Panc1 (cell line): ENCODE measurements at regions not wholly inside any gene's neighbourhood (a gene's known extent, or its start where the extent isn't known, plus 50 kb on each side); places are given as distances from the start of the nearest gene placed in this dataset.

Experiments used
- ATAC-seq: fragments of 200-7000 bp; cut with Tn5 transposase; 2 replicates; pipeline ENCODE4 v1.9.1; 2020; ENCODE audit warnings: mild to moderate bottlenecking, moderate library complexity
- BruUV-seq: library from RNA; stranded (reverse); fragments of 400-500 nt; replicated peaks from 2 replicates; lab custom pipeline; 2021; lab: Mats Ljungman, UMichigan
- CTCF ChIA-PET: fragments of 300-600 bp; sonication (Branson Sonifier 250); formaldehyde crosslinking; loops from one replicate; lab custom pipeline; 2022; ENCODE audit warnings: antibody characterized with exemption; lab: Charles Lee
- POLR2A ChIA-PET: fragments of 300-600 bp; sonication (Branson Sonifier 250); formaldehyde crosslinking; loops from one replicate; lab custom pipeline; 2022; ENCODE audit warnings: antibody characterized with exemption; lab: Charles Lee
- DNase-seq: peaks from one replicate; pipeline ENCODE4 v3.0.0-alpha.2; 2010; ENCODE audit warnings: low read depth, low spot score
- H3K27ac ChIP-seq: 2 replicates; pipeline ENCODE4 v1.5.1; 2011; ENCODE audit warnings: mild to moderate bottlenecking, low read length, inconsistent platforms
- H3K27me3 ChIP-seq: fragments of 200-500 bp; sonication (Bioruptor generic); 2 replicates; pipeline ENCODE4 v1.6.0; 2014; ENCODE audit warnings: low read length, inconsistent platforms; ENCODE audit not compliant: control insufficient read depth, insufficient read depth
- H3K36me3 ChIP-seq: fragments of 200-500 bp; sonication (Bioruptor generic); 2 replicates; pipeline ENCODE4 v1.5.1; 2014; ENCODE audit warnings: inconsistent platforms, mild to moderate bottlenecking, low read length, moderate library complexity; ENCODE audit not compliant: control insufficient read depth, insufficient read depth
- H3K4me1 ChIP-seq: 2 replicates; pipeline ENCODE4 v1.5.1; 2011; ENCODE audit warnings: inconsistent platforms, mild to moderate bottlenecking, low read length, moderate library complexity; ENCODE audit not compliant: control insufficient read depth, insufficient read depth
- H3K4me3 ChIP-seq, 2 experiments: 2 replicates each; pipeline ENCODE4 v1.5.1; 2011 to 2012; ENCODE audit warnings: low read depth in 2 of 2, low read length in 2 of 2, mild to moderate bottlenecking in 2 of 2, inconsistent platforms in 1 of 2, moderate library complexity in 1 of 2
- H3K9me3 ChIP-seq: fragments of 200-500 bp; sonication (Bioruptor generic); 2 replicates; pipeline ENCODE4 v1.5.1; 2014; ENCODE audit warnings: low read depth, mild to moderate bottlenecking, inconsistent platforms, low read length, moderate library complexity; ENCODE audit not compliant: control insufficient read depth, insufficient read depth
- POLR2AphosphoS5 ChIP-seq: IDR thresholded peaks from 2 replicates; pipeline ENCODE4 v1.6.1; 2012; ENCODE audit warnings: mild to moderate bottlenecking, low read depth, low read length, moderate library complexity
- SIN3A ChIP-seq: IDR thresholded peaks from 2 replicates; pipeline ENCODE4 v1.6.1; 2012; ENCODE audit warnings: low read depth, mild to moderate bottlenecking, low read length, moderate library complexity, borderline replicate concordance; ENCODE audit not compliant: insufficient read depth
- TCF7L2 ChIP-seq: IDR thresholded peaks from 2 replicates; pipeline ENCODE4 v1.6.1; 2011; ENCODE audit warnings: mild to moderate bottlenecking, low read depth, low read length, inconsistent platforms
- in situ Hi-C: cut with HindIII; loops from 2 replicates; pipeline ENCODE4 v1.10.0; 2016; ENCODE audit warnings: low sequenced_read_pairs, low pct_unique_long_range_greater_than_20kb
- intact Hi-C: fragments of 100-400 bp; cut with micrococcal nuclease; formaldehyde crosslinking; loops from one replicate; pipeline ENCODE4 v1.10.0; 2022; ENCODE audit not compliant: unreplicated experiment
- TF ChIP-seq, protein P1 (sequence below), 2 experiments: IDR thresholded peaks; 2 replicates each; pipeline ENCODE4 v1.6.1; 2011 to 2012; ENCODE audit warnings: low read depth in 2 of 2, control low read depth in 1 of 2, low read length in 1 of 2, mild to moderate bottlenecking in 1 of 2, moderate library complexity in 1 of 2; ENCODE audit not compliant: insufficient read depth in 1 of 2
- TF ChIP-seq, protein P2 (sequence below): fragments of 450-650 bp; IDR thresholded peaks from 2 replicates; pipeline ENCODE4 v1.5.1; 2017; ENCODE audit warnings: mild to moderate bottlenecking

DNA sequence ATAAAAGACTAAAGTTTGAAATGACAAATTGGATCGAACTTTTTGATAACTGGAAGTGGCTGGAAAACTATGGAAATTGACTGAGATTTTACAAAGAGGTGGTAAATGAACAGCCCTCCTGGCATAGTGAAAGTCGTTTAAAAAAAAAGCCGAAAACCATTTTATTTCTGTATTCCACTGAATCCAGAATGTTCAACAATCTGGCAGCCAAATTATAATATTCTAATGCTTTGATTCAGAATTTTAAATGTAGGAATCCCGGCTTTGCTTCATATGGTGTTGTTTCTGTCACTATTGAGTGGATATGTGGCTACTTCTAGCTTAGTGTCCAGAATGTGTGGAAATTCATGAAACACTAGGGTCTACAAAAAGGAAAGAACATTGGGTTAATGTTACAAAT lies 208.9 kb upstream of the DCBLD2 start:
- TF ChIP-seq TCF7L2 (no peak), SIN3A (no peak)
- TF ChIP-seq, protein P1, sequence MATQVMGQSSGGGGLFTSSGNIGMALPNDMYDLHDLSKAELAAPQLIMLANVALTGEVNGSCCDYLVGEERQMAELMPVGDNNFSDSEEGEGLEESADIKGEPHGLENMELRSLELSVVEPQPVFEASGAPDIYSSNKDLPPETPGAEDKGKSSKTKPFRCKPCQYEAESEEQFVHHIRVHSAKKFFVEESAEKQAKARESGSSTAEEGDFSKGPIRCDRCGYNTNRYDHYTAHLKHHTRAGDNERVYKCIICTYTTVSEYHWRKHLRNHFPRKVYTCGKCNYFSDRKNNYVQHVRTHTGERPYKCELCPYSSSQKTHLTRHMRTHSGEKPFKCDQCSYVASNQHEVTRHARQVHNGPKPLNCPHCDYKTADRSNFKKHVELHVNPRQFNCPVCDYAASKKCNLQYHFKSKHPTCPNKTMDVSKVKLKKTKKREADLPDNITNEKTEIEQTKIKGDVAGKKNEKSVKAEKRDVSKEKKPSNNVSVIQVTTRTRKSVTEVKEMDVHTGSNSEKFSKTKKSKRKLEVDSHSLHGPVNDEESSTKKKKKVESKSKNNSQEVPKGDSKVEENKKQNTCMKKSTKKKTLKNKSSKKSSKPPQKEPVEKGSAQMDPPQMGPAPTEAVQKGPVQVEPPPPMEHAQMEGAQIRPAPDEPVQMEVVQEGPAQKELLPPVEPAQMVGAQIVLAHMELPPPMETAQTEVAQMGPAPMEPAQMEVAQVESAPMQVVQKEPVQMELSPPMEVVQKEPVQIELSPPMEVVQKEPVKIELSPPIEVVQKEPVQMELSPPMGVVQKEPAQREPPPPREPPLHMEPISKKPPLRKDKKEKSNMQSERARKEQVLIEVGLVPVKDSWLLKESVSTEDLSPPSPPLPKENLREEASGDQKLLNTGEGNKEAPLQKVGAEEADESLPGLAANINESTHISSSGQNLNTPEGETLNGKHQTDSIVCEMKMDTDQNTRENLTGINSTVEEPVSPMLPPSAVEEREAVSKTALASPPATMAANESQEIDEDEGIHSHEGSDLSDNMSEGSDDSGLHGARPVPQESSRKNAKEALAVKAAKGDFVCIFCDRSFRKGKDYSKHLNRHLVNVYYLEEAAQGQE (IDR thresholded peaks at IDR 0.05; ENCODE audit: insufficient read depth in 1 of 2, low read depth in 2 of 2, low read length in 1 of 2): no peak
- BruUV-seq: no TSS peak
- no peak for ATAC-seq
- no peak overlapping the region for H3K4me3 ChIP-seq
- CTCF ChIA-PET: no interaction called here
- H3K36me3 ChIP-seq: no peaks in the 10 kb centered on the region
- in situ Hi-C loops (no loop called here), intact Hi-C loops (no loop called here)
- H3K9me3 ChIP-seq: no peaks in the 10 kb centered on the region
- POLR2A ChIA-PET: no interaction called here
- no peak for DNase-seq
- H3K4me1 ChIP-seq: no peaks in the 10 kb centered on the region
- no peaks in the 10 kb centered on the region for H3K27me3 ChIP-seq
- no peak overlapping the region for H3K27ac ChIP-seq

DNA sequence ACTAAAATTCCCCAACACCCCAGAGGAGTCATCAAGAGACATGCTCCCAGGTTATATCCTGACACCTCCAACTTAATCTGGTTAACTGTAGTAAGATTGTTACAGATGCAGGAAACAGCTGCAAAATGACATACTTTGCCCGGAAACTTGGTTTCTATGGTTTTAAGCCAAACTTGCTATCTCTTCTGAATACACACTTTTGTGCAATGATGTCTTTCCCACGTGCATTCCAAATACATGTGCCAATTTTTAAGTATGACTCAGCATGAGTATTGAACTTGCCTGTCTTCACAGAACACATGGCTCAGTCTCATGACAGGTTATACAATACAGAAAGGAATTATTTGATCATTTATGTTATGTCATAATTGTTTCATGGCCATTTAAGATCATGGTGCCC lies 207.0 kb upstream of the DCBLD2 start:
- H3K27me3 ChIP-seq: no peaks in the 10 kb centered on the region
- no TSS peak for BruUV-seq
- intact Hi-C loops (no loop called here), in situ Hi-C loops (no loop called here)
- TF ChIP-seq TCF7L2 (no peak), POLR2AphosphoS5 (no peak), SIN3A (no peak)
- TF ChIP-seq, protein P2, sequence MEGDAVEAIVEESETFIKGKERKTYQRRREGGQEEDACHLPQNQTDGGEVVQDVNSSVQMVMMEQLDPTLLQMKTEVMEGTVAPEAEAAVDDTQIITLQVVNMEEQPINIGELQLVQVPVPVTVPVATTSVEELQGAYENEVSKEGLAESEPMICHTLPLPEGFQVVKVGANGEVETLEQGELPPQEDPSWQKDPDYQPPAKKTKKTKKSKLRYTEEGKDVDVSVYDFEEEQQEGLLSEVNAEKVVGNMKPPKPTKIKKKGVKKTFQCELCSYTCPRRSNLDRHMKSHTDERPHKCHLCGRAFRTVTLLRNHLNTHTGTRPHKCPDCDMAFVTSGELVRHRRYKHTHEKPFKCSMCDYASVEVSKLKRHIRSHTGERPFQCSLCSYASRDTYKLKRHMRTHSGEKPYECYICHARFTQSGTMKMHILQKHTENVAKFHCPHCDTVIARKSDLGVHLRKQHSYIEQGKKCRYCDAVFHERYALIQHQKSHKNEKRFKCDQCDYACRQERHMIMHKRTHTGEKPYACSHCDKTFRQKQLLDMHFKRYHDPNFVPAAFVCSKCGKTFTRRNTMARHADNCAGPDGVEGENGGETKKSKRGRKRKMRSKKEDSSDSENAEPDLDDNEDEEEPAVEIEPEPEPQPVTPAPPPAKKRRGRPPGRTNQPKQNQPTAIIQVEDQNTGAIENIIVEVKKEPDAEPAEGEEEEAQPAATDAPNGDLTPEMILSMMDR: no peak
- TF ChIP-seq, protein P1 (IDR thresholded peaks at IDR 0.05; ENCODE audit: insufficient read depth in 1 of 2, low read depth in 2 of 2, low read length in 1 of 2): no peak
- no peak overlapping the region for H3K4me3 ChIP-seq
- H3K27ac ChIP-seq: no peak overlapping the region
- DNase-seq (no peak), ATAC-seq (no peak)
- no peaks in the 10 kb centered on the region for H3K4me1 ChIP-seq
- no peaks in the 10 kb centered on the region for H3K9me3 ChIP-seq
- POLR2A ChIA-PET: no interaction called here
- CTCF ChIA-PET: no interaction called here
- no peaks in the 10 kb centered on the region for H3K36me3 ChIP-seq
